SK-N-DZ (cell line): ENCODE measurements at regions not wholly inside any gene's neighbourhood (a gene's known extent, or its start where the extent isn't known, plus 50 kb on each side); places are given as distances from the start of the nearest gene placed in this dataset.

Experiments
- DNase-seq: peaks from one replicate; pipeline ENCODE4 v3.0.0-alpha.2; 2015; ENCODE audit warnings: low spot score

DNA sequence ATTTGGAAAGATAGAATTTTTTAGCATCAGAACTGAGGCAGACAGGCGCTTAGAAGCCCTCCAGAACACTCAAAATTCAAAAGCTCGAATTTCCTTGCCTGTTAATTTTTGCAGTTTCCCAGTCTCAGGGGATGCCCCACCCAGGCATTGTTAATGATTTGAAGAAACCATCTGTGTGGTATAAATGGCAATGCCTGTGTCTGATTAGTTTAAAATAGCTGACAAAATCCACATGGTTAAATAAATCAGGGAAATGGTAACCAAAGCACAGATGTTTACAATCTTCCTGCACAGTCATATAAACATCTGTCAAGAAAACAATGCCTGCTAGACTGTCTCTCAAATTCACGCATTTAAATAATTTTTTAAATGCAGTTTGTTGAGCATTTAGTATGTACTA, 185.2 kb upstream of the RGMB start:
- DNase-seq: peak; percentile 51

DNA sequence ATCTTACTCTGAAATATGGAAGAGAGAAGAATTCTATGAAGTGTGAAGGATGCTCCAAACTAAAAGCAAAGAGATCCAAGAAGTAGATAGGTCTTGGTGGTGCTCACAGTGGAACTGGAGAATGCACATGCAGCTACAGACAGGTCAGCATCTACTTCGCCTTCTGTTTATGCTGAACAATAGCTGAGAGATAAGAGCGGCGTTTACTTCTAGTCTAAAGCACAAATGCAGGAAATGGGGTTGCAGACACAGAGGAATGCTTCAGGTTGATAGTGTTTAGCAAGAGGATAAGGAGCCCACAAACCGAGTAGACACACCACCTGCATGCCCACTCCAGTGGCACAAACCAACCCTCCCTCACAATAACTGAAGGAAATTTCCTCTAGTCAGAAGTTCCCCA, 180.0 kb upstream of the RGMB start:
- no peak for DNase-seq

DNA sequence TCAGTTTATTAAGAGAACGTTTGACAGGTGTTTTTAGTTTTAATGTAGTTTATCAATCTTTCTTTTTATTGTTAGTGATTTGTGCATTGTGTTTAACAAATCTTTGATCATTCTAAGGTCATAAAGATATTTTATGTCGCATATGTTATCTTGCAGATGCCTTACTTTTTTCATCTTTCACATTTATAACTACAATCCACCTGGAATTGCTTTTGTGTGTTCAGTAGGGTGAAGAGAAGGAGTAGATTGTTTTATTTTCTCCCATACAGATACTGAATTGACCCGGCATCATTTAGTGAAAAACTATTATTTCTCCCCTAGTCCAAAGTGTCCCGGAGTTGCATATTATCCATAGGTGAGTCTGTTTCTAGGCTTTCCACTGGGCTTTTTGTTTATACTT, 179.4 kb upstream of the RGMB start:
- DNase-seq: no peak

DNA sequence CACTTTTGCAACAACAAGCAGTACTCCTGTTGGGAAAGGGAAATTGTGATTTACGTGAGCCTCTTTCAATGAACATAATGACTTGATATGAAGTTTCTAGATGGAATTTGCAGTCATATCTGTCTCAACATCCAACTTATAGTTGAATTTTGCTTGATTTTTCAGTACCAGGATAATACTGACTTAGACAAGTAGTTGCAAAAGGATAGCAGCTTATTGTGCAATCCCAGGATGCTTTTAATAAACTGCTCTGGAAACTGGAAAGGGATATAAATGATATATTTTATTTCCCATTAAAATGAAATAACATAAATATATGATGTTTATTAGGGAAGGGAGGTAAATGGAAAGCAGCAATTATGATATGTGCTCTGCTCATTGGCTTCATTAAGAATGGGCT, 174.4 kb upstream of the RGMB start:
- no peak for DNase-seq

DNA sequence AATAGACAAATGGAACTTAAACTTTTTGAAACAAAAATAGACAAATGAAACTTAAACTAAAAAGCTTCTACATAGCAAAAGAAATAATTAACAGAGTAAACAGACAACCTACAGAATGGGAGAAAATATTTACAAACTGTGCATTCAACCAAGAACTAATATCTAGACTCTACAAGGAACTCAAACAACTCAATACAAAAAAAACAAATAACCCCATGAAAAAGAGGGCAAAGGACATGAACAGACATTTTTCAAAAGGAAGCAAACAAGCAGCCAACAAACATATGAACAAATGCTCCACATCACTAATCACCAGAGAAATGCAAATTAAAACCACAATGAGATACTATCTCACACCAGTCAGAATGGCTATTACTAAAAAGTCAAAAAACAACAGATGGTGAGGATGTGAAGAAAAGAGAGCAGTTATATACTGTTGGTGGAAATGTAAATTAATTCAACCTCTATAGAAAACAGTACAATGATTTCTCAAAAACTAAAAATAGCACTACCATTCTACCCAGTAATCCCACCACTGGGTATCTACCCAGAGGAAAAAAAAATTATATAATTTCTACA, 170.8 kb upstream of the RGMB start:
- DNase-seq: no peak

DNA sequence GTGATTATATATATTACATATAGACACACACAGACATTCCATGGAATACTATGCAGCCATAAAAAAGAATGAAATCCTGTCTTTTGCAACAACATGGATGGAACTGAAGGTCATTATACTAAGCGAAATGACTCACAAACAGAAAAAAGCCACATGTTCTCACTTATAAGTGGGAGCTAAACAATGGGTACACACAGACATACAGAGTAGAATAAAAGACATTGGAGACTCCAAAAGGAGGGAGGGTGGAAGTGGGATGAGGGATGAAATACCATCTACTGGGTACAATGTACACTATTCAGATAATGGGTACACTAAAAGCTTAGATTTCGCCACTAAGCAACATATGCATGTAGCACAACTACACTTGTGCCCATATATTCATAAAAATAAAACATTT, 170.0 kb upstream of the RGMB start:
- DNase-seq: no peak

DNA sequence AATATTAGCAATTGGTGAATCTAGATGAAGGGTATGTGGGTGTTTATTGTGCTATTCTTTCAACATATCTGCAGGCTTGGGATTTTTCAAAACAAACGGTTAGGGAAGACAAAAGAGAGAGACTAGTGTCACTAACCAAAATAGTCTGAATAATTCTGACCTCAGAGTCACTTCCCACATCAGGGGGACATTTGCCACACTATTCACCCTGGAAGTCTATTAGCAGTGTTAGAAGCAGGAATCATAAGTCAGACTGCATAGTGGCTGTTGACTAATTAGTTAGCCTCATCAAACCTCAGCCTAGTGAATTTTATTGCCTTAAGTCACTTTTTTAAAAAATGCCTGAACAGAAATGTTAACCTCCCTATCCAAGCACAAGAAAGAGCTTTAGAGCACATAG, 169.2 kb upstream of the RGMB start:
- no peak for DNase-seq

DNA sequence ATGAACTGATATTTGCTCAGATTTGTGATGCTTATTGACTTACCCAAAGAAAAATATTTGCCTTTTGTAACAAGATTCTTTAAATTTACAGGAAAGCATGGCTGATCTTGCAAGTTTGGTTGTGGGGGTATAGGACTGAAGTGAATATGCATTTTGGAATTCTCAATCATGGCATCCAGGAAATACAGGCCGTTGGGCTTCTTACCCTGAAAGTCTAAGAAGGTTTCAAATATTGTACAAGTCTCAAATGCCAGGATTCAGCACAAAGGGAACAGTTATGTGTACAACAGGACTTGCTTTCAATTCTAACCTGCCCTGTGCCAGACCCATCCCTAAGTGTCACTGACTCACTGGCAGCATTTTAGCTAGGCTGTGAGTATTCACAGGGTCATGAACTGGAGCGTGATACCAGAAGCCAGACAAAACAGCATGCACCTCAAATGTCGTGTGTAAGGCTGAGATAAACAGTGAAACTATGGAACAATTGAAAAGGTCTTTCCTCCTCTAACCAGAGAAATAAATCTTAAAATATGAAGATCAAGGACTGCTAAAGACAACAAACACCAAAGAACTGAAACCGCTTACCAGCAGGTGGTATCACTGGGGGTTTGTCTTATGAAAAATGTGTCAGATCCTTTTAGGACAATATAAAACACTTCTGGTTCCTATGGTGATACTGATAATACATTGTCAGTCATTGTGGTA, 168.6 kb upstream of the RGMB start:
- no peak for DNase-seq

DNA sequence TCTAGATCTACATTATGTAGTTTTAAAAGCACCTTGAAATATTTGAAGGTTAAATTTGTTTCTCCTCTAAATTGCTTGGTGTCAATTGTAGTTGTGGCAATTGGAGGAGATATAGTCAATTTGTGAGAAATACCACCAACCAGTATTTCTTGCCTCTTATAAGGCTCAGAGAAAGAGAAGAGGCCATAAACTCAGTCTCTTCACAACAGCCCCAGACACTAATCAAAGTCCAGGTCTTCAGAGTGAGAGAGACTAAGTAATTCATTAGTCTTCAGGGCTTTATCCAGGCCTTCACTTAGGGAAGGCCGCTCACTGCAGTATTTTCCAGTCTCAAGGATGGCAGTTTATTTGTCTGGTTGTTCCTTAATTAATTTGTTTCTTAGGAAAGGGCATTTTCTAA, 168.0 kb upstream of the RGMB start:
- DNase-seq: no peak

DNA sequence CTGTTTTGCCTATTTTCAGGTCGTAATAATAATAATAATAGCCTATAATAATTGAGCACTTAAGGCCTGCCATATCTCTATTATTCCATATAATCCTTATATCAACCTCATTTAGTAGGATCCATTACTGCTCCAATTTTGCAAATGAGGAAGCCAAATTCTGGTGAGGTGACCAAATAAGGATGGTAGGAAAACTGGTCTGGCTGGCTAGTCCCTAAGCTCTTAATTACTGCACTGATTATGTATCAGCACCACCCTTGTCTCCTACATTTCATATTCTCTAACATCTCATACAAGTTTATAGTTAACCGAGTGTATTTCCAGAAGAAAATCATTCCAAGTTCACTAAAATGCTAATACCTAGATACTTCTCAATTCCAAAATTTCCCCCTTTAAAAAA, 166.5 kb upstream of the RGMB start:
- DNase-seq: no peak

DNA sequence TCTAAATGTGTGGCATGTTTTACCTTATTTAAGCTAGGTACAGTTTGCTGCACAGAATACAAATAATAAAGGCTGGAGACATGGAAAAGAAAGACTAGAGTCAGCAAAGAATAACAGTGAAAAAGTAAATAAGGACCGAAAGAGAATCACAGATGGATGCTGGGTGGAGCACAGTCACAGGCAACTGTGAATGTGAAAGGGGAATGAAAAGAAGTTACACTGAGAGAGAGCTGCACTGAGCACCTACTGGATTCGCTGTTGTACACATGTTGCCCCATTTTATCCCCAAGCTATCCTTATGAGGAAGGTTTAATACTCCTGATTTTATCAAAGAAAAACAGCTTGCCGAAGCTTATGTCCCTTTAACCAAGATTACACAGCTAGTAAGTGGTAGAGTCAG, 165.4 kb upstream of the RGMB start:
- DNase-seq: no peak

DNA sequence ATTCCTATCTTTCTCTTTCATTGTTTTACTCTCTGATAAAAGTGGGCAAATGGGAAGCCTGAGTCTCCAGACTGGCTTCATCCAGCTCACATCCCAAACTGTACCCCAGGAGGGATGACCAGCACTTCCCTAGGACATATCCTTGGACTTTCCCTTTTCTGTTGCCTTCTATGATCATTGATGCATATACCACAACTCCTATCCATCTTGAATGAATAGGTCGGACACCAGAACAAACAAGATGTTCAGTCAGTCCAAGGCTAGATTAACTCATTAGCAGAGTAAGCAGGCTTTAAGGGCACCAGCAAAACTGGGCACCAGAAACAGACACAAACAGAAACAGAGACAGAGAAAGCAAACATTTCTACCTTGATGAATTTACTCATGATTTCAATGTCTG, 159.1 kb upstream of the RGMB start:
- DNase-seq: no peak

DNA sequence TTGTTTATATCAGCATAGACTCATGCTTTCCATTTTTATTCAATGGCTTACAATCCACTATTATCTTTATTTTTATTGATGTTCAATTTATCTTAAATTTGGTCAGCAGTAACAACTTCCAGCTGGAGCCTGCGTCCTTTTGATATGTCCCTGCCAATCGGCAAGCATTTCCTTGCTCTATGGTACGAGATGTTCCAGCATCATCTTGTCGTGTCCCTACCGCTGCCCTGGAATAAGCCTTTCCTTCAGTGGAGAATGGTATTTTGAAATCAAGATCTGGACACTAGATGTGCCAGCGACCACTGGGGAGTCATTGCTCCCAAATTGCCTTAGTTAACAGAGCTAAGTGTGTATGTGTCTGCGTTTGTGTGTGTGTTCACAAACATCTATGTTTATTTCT, 151.6 kb upstream of the RGMB start:
- no peak for DNase-seq

DNA sequence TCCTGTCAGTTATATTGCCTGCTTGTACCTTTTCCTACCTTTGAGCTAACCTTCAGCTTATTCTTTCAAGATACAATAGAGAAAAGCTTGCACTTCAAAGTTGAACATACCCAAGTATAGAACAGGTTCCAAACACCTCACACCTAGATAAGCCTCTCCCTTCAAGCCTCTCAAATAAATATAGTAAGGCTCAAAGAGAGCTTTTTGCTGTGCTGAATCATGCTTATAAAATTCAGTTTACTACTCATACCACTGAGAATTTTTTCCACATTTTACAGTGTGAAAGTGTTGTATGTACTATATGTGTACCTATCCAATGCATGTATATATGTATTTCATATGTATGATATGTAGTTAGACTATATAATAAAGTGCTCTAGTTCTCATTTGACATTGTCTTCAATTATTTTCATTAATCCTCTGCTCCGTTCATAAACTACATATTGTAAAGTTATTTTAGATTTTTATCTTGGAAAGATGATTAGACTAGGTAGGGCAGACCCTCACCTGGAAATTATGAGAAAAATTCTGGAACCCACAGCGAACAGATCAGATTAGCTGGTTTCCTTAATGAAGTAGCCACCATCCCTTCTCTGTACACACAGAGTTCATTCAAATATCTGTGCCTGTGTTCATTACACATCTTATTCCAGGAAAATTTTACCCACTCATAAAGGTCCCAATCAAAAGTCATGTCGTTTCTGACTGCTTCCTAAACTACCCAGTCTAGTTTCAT, 149.2 kb upstream of the RGMB start:
- no peak for DNase-seq

DNA sequence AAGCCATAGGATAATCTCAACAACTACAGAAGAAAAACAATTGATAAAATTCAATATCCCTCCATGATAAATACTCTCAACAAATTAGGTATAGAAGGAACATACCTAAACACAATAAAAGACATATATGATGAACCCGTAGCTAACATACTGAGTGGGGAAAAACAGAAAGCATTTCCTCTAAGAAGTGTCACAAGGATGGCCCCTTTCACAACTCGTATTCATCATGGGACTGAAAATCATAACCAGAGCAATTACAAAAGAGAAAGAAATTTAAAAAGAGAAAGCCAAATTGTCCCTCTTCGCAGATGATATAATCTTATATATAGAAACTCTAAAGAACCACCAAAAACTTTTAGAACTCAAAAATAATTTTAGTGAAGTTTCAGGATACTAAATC, 146.3 kb upstream of the RGMB start:
- no peak for DNase-seq

DNA sequence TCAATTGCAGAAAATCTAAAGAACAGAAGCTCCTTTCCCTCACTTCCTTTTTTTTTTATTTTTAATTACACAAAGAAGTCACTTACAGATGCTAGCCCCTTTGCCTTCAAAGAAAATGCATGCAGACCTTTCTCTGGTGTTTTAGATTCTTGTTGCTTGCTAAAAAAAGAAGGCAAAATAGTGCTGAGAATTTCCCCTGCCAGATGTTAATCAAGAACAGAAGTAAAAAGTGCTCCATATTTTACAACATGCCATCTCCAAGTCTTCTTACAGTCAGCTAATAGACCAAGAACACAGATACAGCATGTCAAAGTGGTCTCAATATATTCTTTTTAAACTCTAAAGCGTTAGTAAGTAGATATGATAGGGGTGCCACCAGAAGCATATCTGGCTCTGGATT, 142.8 kb upstream of the RGMB start:
- no peak for DNase-seq

DNA sequence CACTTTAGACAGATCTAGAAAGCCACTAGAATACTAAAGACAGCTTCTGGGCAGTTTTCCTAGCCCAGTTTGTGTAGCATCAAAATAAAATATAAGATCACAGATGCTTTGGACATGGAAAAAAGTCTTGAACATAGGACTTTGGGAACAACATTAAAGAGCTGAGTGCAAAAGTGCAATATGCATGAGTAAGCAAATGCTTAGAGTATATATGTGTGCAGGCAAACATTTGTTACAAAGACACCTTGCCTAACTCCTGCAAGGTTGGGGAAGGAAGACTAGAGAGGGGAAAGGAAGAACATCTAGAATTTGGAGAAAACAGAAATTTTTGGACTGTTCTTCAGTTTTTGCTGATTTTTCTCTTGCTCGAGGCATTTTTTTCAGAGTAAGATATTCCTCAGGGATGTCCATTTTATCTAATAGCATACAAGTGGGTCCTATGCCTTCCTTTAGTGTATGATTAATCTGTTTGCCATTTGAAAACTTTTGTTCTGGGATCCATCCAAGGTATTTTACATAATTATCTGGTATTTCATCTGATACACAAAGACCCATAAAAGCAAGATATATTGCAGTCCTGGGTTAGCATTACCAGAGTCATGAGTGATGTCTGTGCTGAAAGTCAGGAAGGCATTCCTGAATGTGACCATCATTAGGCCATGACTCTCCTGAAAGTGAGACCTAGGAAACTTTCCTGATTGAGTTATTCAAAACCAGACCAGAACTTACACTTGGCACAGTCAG, 142.0 kb upstream of the RGMB start:
- peak; percentile 41 for DNase-seq

DNA sequence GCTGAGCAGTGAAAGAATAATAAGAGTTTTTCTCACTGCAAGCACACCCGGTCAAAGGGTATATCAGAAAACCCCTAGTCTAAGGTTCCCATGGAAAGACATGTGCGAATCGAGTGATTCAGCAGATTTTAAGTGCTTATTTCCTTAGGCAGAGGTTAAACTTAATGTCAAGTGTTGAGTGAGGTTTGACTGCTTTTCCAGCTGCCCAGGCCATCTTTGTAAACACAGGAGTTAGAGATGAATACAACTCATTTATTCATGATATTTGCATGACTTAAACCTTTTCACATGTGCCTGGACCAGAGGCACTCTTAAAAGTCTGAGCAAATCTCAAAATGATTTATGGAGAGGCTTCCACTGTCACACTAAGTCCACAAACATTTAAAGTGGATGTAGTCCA, 137.8 kb upstream of the RGMB start:
- no peak for DNase-seq

DNA sequence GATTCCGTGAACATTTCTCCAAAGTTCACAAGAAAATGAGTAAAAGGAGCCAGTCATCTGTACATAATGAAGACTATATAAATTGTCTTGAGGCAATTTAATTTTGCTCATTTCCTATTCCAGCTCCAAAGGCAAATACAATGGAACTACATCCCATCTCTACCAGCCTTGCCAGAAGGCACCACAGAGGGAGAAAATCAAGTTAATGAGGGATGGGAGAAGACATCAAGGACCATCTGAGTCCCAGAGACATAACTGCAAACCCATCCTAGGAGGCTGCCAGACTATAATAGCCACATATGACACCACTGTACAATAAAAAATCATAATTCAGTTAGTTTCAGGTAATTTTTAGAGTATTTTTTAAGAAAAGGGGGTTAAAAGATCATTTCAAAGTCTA, 136.3 kb upstream of the RGMB start:
- DNase-seq: no peak

DNA sequence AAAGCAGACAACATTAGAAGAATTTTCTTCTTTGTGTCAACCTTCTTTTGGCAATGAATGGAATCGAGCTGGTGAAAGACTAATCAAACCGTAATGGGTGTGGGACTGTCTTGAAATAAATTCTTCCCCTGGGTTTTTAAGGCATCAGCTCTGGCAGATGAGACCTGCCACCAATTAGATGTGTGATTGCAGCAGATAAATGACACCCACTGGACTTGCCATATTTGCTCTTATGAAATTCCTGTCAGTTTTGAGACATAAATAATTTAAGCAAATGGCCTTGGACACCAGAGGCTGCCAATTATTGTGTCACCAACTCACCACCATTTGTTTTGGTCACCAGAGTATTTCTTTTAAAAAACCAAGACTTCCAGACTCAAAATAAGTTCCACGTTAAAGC, 135.9 kb upstream of the RGMB start:
- no peak for DNase-seq

DNA sequence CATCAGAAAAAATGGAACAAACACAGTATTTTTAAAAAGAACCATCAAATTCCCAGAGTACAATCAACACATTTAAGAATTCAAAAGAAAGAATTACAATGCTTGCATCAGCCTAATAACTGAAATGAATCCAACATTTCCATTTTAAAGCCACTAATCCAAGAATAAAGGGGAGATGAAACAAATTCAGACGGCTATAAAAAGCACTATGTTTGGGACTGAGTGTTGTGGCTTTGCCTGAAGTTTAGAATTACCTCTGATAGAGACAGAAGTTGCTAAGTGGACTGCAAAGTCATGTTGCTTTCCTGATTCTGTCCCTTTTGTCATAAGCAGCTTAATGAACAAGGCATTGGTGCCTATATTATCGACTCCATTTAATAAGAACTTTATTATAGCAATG, 135.4 kb upstream of the RGMB start:
- DNase-seq: no peak

DNA sequence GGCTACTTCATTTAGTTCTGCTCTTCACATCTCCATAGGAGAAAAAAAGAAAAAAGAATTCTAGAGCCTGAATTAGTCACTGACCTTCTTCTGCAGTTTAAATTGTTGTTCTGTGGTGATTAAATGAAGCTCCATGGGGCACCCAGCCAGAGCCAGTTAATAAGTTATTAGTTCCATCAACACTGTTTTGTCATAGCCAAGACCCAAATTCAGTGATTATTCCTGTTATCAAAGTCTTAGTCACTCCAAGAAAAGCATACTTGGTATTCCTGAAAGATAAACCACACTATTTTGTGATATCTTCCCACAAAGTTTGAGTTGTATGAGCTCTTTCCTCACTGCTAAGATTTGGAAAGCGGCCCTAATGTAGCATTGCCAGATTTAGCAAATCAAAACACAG, 134.8 kb upstream of the RGMB start:
- no peak for DNase-seq

DNA sequence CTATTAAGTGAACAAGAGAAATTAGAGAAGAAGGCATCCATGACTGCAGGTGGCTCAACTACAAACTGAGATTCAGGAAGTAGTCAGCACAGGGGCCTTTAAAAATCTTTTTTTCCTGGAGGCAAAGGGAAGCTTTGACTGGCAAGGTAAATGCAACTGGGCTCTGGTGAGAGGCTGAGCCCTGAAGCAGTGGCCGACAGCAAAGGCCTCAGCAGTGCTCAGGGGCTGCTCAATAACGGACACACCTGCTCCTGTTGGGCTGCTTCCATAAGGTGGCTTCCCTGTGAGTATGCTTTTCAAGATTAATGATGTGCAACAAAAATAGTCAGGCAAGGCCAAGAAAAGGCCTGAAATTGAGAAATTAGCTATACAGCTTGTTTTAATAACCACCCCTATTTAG, 134.2 kb upstream of the RGMB start:
- no peak for DNase-seq
